ENCODE measurements at regions not wholly inside any gene's neighbourhood (a gene's known extent, or its start where the extent isn't known, plus 50 kb on each side); places are given as distances from the start of the nearest gene placed in this dataset.

DNA sequence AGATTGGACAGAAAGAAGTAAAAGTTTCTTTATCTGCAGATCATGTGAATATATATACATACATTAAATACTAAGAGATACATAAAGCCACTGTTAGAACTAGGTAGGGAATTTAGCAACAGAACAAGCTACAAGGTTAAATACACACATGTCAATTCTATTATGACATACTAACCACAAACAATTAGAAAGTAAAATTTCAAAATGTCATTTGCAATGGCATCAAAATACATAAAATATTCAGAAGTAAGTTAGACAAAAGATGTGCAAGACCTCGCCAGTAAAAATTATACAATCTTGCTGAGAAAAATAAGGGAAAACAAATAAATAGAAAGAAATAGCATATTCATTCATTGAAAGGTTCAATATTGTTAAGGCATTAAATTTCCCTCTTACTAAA, 200.0 kb upstream of the HES1 start:
- DNase-seq = no peak
- TF ChIP-seq, protein P1, sequence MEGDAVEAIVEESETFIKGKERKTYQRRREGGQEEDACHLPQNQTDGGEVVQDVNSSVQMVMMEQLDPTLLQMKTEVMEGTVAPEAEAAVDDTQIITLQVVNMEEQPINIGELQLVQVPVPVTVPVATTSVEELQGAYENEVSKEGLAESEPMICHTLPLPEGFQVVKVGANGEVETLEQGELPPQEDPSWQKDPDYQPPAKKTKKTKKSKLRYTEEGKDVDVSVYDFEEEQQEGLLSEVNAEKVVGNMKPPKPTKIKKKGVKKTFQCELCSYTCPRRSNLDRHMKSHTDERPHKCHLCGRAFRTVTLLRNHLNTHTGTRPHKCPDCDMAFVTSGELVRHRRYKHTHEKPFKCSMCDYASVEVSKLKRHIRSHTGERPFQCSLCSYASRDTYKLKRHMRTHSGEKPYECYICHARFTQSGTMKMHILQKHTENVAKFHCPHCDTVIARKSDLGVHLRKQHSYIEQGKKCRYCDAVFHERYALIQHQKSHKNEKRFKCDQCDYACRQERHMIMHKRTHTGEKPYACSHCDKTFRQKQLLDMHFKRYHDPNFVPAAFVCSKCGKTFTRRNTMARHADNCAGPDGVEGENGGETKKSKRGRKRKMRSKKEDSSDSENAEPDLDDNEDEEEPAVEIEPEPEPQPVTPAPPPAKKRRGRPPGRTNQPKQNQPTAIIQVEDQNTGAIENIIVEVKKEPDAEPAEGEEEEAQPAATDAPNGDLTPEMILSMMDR (IDR thresholded peaks at IDR 0.05; ENCODE audit: borderline replicate concordance) = no peak
- Histone ChIP-seq H3K4me1 (no peaks in the 10 kb centered on the region), H3K27me3 (ENCODE audit: low read depth) (peaks cover 37% of the 10 kb centered on the region), H3K4me3 (no peak overlapping the region), H3K36me3 (no peaks in the 10 kb centered on the region), H3K9me3 (replicated peaks) (no peaks in the 10 kb centered on the region), H3K27ac (replicated peaks) (no peak overlapping the region)
- intact Hi-C loops (cut with micrococcal nuclease) = no loop called here

DNA sequence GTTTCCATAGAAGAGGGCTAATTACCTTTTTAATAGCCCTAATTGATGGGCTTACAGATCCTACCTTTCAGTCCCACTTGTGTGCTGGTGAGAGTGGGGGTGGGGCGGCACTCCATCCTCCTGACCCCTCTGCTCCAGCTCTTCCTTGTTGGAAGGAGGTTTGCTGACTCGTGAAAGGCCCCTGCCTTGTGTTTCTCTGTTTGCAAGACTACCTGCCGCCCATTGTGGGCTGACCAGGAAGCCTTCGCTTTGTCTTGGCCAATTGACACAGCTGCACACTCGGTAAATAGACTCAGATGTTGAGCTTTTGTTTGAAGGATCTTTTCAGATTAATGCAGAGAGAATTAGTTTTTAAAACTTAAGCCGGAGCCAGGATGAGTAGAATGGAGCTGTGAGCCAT, 197.3 kb upstream of the HES1 start:
- no peaks in the 10 kb centered on the region for H3K9me3 ChIP-seq (replicated peaks)
- TF ChIP-seq, protein P1 (IDR thresholded peaks at IDR 0.05; ENCODE audit: borderline replicate concordance) = no peak
- no peak overlapping the region for H3K4me3 ChIP-seq
- DNase-seq = no peak
- no peaks in the 10 kb centered on the region for H3K36me3 ChIP-seq
- no peaks in the 10 kb centered on the region for H3K4me1 ChIP-seq
- H3K27ac ChIP-seq (replicated peaks) = no peak overlapping the region
- intact Hi-C loops (cut with micrococcal nuclease) = no loop called here
- H3K27me3 ChIP-seq (ENCODE audit: low read depth) = peaks cover 46% of the 10 kb centered on the region

DNA sequence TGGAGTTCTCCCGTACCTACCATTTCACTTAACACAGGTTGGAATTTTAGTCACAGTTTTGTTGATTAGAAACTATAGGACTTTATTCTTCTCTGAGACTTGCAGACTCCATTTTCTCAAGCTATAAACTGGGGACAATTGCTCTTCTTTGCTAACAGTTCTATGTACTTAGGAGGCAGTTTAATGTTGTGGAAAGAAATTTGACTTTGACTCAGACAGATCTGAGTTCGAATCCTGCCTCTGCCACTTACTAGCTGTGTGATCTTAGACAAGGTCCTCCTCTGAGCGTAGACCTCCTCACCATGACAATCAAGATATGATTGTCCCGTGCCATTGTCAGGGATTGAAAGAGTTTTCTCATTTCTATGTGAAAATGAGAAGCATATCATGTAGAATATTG, 196.4 kb upstream of the HES1 start:
- H3K9me3 ChIP-seq (replicated peaks) = no peaks in the 10 kb centered on the region
- DNase-seq = no peak
- no peak overlapping the region for H3K4me3 ChIP-seq
- peaks cover 49% of the 10 kb centered on the region for H3K27me3 ChIP-seq (ENCODE audit: low read depth)
- intact Hi-C loops (cut with micrococcal nuclease) = no loop called here
- no peak overlapping the region for H3K27ac ChIP-seq (replicated peaks)
- H3K36me3 ChIP-seq = no peaks in the 10 kb centered on the region
- TF ChIP-seq, protein P1 (IDR thresholded peaks at IDR 0.05; ENCODE audit: borderline replicate concordance) = no peak
- no peaks in the 10 kb centered on the region for H3K4me1 ChIP-seq

DNA sequence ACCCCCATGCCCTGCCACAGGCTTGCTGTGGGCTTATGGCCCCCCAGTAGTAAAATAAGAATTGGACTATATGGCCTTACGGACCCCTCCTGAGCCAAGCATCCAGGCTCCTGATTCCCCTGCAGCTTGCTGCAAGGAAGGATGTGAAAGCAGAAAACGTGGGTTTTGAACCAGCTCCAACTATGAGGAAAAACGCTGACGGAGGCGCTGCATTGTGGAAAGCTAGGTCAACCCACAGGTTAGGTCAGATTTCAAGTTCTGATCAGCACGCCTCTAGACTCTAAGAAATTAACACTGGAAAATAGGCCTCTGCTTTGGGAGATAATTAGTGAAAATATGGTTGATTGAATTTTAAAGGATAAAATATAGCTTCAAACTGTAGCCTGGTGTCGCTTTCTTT, 195.4 kb upstream of the HES1 start:
- Histone ChIP-seq H3K4me1 (no peaks in the 10 kb centered on the region), H3K4me3 (no peak overlapping the region), H3K27me3 (ENCODE audit: low read depth) (peaks cover 55% of the 10 kb centered on the region), H3K36me3 (no peaks in the 10 kb centered on the region), H3K27ac (replicated peaks) (no peak overlapping the region), H3K9me3 (replicated peaks) (no peaks in the 10 kb centered on the region)
- intact Hi-C loops (cut with micrococcal nuclease) = no loop called here
- no peak for DNase-seq
- TF ChIP-seq, protein P1 (IDR thresholded peaks at IDR 0.05; ENCODE audit: borderline replicate concordance) = no peak

DNA sequence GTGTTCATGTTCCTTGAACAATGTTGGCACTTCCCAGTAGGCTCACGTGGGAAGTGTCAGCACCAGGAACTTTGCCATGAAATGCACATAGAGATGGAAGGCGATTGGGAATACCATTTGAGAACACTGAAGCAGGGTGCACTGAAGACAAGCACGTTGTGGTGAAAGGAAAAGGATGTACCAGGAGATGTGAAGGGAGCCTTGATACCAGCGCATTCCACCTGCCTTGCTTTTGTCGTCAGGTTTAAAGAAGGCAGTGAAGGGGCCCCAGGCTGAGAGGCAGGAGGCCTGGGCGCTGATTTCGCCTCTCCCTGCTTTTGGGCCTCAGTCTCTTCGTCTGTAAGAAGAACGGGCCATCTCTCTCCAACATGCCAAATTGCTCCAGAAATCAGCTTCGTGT, 194.5 kb upstream of the HES1 start:
- intact Hi-C loops (cut with micrococcal nuclease) = no loop called here
- no peak overlapping the region for H3K4me3 ChIP-seq
- no peak overlapping the region for H3K27ac ChIP-seq (replicated peaks)
- no peaks in the 10 kb centered on the region for H3K9me3 ChIP-seq (replicated peaks)
- no peaks in the 10 kb centered on the region for H3K4me1 ChIP-seq
- H3K27me3 ChIP-seq (ENCODE audit: low read depth) = peaks cover 54% of the 10 kb centered on the region
- TF ChIP-seq, protein P1 (IDR thresholded peaks at IDR 0.05; ENCODE audit: borderline replicate concordance) = no peak
- no peaks in the 10 kb centered on the region for H3K36me3 ChIP-seq
- no peak for DNase-seq

All from left ventricle myocardium inferior (tissue), 1 donor.